Panc1 (cell line): ENCODE measurements at regions not wholly inside any gene's neighbourhood (a gene's known extent, or its start where the extent isn't known, plus 50 kb on each side); places are given as distances from the start of the nearest gene placed in this dataset.

Experiments used
- CTCF ChIP-seq: fragments of 450-650 bp; IDR thresholded peaks from 2 replicates; pipeline ENCODE4 v1.5.1; 2017; ENCODE audit warnings: mild to moderate bottlenecking
- POLR2AphosphoS5 ChIP-seq: IDR thresholded peaks from 2 replicates; pipeline ENCODE4 v1.6.1; 2012; ENCODE audit warnings: mild to moderate bottlenecking, low read depth, low read length, moderate library complexity
- SIN3A ChIP-seq: IDR thresholded peaks from 2 replicates; pipeline ENCODE4 v1.6.1; 2012; ENCODE audit warnings: low read depth, mild to moderate bottlenecking, low read length, moderate library complexity, borderline replicate concordance; ENCODE audit not compliant: insufficient read depth
- TCF7L2 ChIP-seq: IDR thresholded peaks from 2 replicates; pipeline ENCODE4 v1.6.1; 2011; ENCODE audit warnings: mild to moderate bottlenecking, low read depth, low read length, inconsistent platforms
- TF ChIP-seq, protein P1 (sequence below), 2 experiments: IDR thresholded peaks; 2 replicates each; pipeline ENCODE4 v1.6.1; 2011 to 2012; ENCODE audit warnings: low read depth in 2 of 2, control low read depth in 1 of 2, low read length in 1 of 2, mild to moderate bottlenecking in 1 of 2, moderate library complexity in 1 of 2; ENCODE audit not compliant: insufficient read depth in 1 of 2

DNA sequence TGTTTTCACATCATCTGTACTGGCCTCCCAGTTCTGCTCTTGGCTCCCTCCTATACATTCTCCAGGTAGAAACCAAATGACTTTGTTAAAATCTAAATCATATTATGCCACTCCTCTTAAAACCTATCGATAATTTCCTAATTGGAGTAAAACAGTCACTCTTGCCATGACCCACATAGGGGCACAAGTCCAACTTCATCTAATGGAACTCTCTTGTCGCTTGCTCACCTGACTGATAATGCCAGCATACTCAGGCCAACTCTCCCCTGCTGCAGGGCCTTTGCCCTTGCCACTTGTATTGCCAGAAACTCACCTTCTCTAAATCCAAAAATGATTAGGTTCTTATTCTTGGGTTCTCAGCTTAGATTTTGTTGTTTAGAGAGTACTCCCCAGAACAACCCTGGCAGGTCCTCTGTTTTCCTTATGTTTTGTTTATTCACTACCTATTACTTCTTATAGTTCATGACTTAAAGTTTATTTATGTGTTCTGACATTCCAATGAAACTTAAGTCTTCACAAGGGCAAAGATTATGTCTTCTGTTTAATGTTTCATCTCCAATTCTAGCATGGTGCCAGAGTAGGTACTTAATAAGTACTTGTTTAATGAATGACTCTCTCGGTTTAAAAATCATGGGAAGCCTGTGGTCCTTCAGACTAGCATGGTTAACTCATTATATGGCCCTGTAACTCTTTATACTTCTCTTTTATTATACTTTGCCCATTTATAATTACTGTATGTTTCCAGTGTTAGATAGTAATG lies 345.9 kb upstream of the SMIM30 start:
- TF ChIP-seq CTCF (no peak), POLR2AphosphoS5 (no peak), SIN3A (no peak), TCF7L2 (no peak)
- TF ChIP-seq, protein P1, sequence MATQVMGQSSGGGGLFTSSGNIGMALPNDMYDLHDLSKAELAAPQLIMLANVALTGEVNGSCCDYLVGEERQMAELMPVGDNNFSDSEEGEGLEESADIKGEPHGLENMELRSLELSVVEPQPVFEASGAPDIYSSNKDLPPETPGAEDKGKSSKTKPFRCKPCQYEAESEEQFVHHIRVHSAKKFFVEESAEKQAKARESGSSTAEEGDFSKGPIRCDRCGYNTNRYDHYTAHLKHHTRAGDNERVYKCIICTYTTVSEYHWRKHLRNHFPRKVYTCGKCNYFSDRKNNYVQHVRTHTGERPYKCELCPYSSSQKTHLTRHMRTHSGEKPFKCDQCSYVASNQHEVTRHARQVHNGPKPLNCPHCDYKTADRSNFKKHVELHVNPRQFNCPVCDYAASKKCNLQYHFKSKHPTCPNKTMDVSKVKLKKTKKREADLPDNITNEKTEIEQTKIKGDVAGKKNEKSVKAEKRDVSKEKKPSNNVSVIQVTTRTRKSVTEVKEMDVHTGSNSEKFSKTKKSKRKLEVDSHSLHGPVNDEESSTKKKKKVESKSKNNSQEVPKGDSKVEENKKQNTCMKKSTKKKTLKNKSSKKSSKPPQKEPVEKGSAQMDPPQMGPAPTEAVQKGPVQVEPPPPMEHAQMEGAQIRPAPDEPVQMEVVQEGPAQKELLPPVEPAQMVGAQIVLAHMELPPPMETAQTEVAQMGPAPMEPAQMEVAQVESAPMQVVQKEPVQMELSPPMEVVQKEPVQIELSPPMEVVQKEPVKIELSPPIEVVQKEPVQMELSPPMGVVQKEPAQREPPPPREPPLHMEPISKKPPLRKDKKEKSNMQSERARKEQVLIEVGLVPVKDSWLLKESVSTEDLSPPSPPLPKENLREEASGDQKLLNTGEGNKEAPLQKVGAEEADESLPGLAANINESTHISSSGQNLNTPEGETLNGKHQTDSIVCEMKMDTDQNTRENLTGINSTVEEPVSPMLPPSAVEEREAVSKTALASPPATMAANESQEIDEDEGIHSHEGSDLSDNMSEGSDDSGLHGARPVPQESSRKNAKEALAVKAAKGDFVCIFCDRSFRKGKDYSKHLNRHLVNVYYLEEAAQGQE (IDR thresholded peaks at IDR 0.05; ENCODE audit: insufficient read depth in 1 of 2, low read depth in 2 of 2, low read length in 1 of 2): no peak
